ENCODE measurements at regions not wholly inside any gene's neighbourhood (a gene's known extent, or its start where the extent isn't known, plus 50 kb on each side); places are given as distances from the start of the nearest gene placed in this dataset.

DNA sequence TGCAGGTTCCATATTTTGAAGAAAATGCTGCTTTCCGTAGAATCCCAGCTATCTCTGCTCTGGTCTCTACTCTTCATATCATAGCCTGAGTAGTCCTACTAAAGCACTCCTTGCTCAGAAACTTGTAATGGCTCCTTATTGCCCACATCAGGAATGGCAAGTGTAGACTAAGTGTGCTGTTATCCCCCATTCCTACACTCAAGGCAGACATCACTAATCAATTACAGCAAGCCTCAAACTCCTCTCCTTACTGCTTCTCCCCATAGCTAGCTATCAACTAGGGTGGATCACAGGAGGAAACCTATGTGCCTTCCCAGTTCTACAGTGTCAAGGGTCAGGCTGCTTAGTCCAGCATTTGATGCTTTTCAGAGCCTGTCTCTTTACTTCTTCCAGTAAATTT is 163.4 kb downstream of the HAPSTR1 start:
- Histone ChIP-seq H3K4me3 (no peak overlapping the region), H3K4me1 (no peaks in the 10 kb centered on the region), H3K9me3 (no peaks in the 10 kb centered on the region), H3K27me3 (peaks cover 0 to 3% of the 10 kb centered on the region in 2 donors), H3K27ac (no peak overlapping the region), H3K36me3 (no peaks in the 10 kb centered on the region)
- intact Hi-C loops (cut with DNase I; ENCODE audit: low total_unique reads): loop anchor here (5.0 kb wide), 1 partner anchor 428 kb away; no protein-coding TSS in a partner anchor
- no peak for DNase-seq (ENCODE audit: low spot score in 2 of 2)
- TF ChIP-seq POLR2AphosphoS5 (IDR thresholded peaks at IDR 0.05) (no peak), POLR2A (IDR thresholded peaks at IDR 0.05) (no peak)

DNA sequence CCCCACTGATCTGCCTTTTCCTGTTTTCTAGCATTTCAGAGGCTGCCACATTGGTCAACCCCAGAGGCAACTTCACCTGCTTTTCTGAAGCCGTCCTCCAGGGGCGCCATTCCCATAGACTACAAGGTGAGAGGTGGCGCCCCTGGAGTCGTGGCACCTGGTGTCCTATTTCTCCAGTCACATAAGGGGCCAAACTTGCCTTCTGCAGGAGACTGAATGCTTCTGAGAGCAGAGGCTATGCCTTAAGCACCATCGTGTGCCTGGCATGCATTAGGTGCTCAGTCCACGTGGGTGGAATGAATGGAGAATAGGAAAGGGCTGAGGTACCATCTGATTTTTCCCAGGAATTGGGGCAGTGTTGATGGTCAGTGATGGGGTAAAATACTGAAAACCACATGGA is 164.8 kb downstream of the HAPSTR1 start:
- Histone ChIP-seq H3K4me1 (no peaks in the 10 kb centered on the region), H3K27me3 (peaks cover 0 to 3% of the 10 kb centered on the region in 2 donors), H3K27ac (no peak overlapping the region), H3K36me3 (no peaks in the 10 kb centered on the region), H3K9me3 (no peaks in the 10 kb centered on the region), H3K4me3 (no peak overlapping the region)
- no peak for DNase-seq (ENCODE audit: low spot score in 2 of 2)
- intact Hi-C loops (cut with DNase I; ENCODE audit: low total_unique reads): no loop called here
- TF ChIP-seq, protein P1, sequence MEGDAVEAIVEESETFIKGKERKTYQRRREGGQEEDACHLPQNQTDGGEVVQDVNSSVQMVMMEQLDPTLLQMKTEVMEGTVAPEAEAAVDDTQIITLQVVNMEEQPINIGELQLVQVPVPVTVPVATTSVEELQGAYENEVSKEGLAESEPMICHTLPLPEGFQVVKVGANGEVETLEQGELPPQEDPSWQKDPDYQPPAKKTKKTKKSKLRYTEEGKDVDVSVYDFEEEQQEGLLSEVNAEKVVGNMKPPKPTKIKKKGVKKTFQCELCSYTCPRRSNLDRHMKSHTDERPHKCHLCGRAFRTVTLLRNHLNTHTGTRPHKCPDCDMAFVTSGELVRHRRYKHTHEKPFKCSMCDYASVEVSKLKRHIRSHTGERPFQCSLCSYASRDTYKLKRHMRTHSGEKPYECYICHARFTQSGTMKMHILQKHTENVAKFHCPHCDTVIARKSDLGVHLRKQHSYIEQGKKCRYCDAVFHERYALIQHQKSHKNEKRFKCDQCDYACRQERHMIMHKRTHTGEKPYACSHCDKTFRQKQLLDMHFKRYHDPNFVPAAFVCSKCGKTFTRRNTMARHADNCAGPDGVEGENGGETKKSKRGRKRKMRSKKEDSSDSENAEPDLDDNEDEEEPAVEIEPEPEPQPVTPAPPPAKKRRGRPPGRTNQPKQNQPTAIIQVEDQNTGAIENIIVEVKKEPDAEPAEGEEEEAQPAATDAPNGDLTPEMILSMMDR (IDR thresholded peaks at IDR 0.05): no peak
- no peak for TF ChIP-seq POLR2AphosphoS5 (IDR thresholded peaks at IDR 0.05)
- TF ChIP-seq POLR2A (IDR thresholded peaks at IDR 0.05): no peak

DNA sequence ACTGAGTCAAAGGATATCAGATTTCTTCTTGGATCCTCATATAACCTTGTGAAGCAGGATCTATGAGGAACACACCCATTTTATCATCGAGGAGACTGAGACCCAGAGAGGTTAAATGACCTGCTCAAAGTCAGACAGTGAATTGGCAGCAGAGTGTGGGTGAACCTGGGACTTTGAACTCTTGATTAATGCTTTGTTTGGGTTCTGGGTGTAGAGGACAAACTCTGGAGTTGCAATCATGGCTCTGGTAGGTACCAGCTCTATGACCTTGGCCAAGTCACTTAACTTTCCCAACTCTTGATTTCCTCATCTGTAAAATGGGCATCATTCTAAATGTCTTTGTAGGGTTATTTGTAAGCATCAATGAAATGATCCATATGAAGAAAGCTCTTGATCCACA is 166.4 kb downstream of the HAPSTR1 start:
- Histone ChIP-seq H3K9me3 (no peaks in the 10 kb centered on the region), H3K36me3 (no peaks in the 10 kb centered on the region), H3K27ac (no peak overlapping the region), H3K4me3 (no peak overlapping the region), H3K4me1 (no peaks in the 10 kb centered on the region), H3K27me3 (peaks cover 0 to 3% of the 10 kb centered on the region in 2 donors)
- no peak for DNase-seq (ENCODE audit: low spot score in 2 of 2)
- TF ChIP-seq, protein P1 (IDR thresholded peaks at IDR 0.05): no peak
- TF ChIP-seq POLR2A (IDR thresholded peaks at IDR 0.05) (no peak), POLR2AphosphoS5 (IDR thresholded peaks at IDR 0.05) (no peak)
- intact Hi-C loops (cut with DNase I; ENCODE audit: low total_unique reads): no loop called here

DNA sequence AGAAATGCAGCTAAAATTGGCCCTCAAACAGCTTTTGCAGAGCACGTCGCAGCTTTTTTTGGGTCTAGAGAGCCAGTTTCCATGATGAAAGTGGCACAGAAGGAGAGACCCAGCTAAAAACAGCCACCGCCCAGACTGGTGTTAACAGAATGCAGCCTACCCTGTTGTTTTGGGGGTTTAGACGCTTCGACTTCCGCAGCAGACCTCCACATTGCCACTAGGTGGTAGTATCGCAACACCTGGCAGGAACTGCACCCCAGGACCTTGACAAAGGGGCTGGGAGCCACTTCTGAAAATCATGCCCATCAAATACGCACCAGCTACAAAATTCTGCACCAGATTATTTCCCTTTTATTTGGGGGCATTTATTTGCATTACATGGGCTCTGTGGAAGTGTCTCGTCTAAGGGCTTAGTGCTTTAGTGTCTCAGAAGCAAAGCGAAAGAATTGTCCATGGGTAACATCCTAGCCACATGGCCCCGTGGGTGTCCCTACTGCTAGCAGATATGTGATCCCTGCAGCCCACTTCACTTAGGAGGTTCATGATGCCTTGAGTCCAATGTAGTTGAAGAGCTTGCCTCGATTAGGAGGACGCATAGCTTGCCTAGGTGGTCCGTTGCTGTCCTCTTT is 167.1 kb downstream of the HAPSTR1 start:
- no peaks in the 10 kb centered on the region for H3K36me3 ChIP-seq
- H3K27me3 ChIP-seq: peaks cover 0 to 3% of the 10 kb centered on the region in 2 donors
- DNase-seq (ENCODE audit: low spot score in 2 of 2): no peak
- no peak overlapping the region for H3K4me3 ChIP-seq
- TF ChIP-seq POLR2AphosphoS5 (IDR thresholded peaks at IDR 0.05) (no peak), POLR2A (IDR thresholded peaks at IDR 0.05) (no peak)
- TF ChIP-seq, protein P1 (IDR thresholded peaks at IDR 0.05): peak in 2 of 3 donors; percentile 43 to 47
- no peak overlapping the region for H3K27ac ChIP-seq
- intact Hi-C loops (cut with DNase I; ENCODE audit: low total_unique reads): no loop called here
- no peaks in the 10 kb centered on the region for H3K4me1 ChIP-seq
- no peaks in the 10 kb centered on the region for H3K9me3 ChIP-seq

DNA sequence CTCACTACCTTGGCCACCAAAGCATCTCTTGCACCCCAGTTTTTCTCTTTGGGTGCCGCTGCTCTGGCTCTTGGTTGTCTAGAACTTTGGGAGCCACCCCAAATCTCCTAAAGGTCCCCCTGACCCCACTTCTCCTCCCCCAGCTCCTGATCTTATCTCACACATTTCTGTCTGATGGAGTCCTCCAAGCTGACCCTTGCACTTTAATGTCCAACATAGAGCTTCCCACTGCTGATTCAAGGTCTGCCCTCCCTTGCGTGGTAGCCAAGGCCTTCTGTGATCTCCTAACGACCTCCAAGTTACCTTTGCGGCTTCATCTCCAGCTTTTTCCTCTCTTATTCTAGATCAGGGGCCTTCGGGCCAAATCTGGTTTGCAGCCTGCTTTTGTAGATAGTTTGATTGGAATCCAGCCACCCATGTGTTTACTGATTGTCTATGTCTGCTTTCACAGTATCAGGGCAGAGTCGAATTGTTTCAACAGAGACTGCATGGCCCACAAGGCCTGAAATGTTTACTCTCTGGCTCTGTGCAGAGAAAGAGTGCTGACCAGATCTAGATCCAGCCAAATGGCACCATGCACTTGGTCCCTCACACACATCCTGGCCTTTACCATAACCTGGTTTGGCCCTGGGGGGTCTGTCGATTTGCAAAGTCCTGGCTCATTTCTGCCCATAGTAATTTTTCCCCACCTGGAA is 168.6 kb downstream of the HAPSTR1 start:
- Histone ChIP-seq H3K36me3 (no peaks in the 10 kb centered on the region), H3K4me3 (no peak overlapping the region), H3K4me1 (no peaks in the 10 kb centered on the region), H3K27ac (no peak overlapping the region), H3K9me3 (no peaks in the 10 kb centered on the region), H3K27me3 (peaks cover 0 to 3% of the 10 kb centered on the region in 2 donors)
- DNase-seq (ENCODE audit: low spot score in 2 of 2): no peak
- TF ChIP-seq POLR2AphosphoS5 (IDR thresholded peaks at IDR 0.05) (no peak), POLR2A (IDR thresholded peaks at IDR 0.05) (no peak)
- TF ChIP-seq, protein P1 (IDR thresholded peaks at IDR 0.05): no peak
- intact Hi-C loops (cut with DNase I; ENCODE audit: low total_unique reads): no loop called here

Measured in breast epithelium (tissue), 4 donors.